CD4-positive, CD25-positive, alpha-beta regulatory T cell (primary cell): ENCODE measurements at regions not wholly inside any gene's neighbourhood (a gene's known extent, or its start where the extent isn't known, plus 50 kb on each side); places are given as distances from the start of the nearest gene placed in this dataset.

ENCODE experiments used
- ATAC-seq, 2 donors: fragments of 150-1000 bp; cut with Tn5 transposase; one replicate each; pipeline ENCODE4 v1.10.0; 2021; ENCODE audit warnings: low read depth in 2 of 2, moderate number of reproducible peaks in 2 of 2, moderate library complexity in 1 of 2
- DNase-seq, 3 donors: peaks; one replicate each; pipeline versions ENCODE4 v3.0.0 to v3.0.0-alpha.2; 2012 to 2022; ENCODE audit warnings: mixed read lengths in 1 of 3
- H3K27ac ChIP-seq: one replicate; pipeline ENCODE4 v1.7.0; 2013; ENCODE audit warnings: mild to moderate bottlenecking, low read length; ENCODE audit not compliant: insufficient read depth, poor library complexity, severe bottlenecking
- H3K27me3 ChIP-seq: one replicate; pipeline ENCODE4 v1.7.0; 2013; ENCODE audit warnings: low read length; ENCODE audit not compliant: control insufficient read depth, insufficient read depth
- H3K36me3 ChIP-seq: one replicate; pipeline ENCODE4 v1.7.0; 2013; ENCODE audit warnings: mild to moderate bottlenecking, low read length, moderate library complexity; ENCODE audit not compliant: control insufficient read depth, insufficient read depth
- H3K4me1 ChIP-seq: 2 replicates; pipeline ENCODE4 v1.7.0; 2013; ENCODE audit warnings: mild to moderate bottlenecking, low read length; ENCODE audit not compliant: insufficient read depth, control insufficient read depth, poor library complexity, severe bottlenecking
- H3K4me3 ChIP-seq: one replicate; pipeline ENCODE4 v1.7.0; 2013; ENCODE audit warnings: low read depth, mild to moderate bottlenecking, low read length, moderate library complexity
- H3K9me3 ChIP-seq, 2 experiments: 1 replicate in 1 of 2; 2 replicates in 1 of 2; pipeline ENCODE4 v1.7.0; 2013; ENCODE audit warnings: low read length in 2 of 2, mild to moderate bottlenecking in 1 of 2, moderate library complexity in 1 of 2; ENCODE audit not compliant: control insufficient read depth in 2 of 2
- H3K27ac Mint-ChIP-seq, 3 donors: one replicate each; pipeline ENCODE4 v1.8.0; 2020 to 2022; ENCODE audit warnings: mild to moderate bottlenecking in 3 of 3, mixed read lengths in 3 of 3, moderate library complexity in 2 of 3
- H3K27me3 Mint-ChIP-seq: one replicate; pipeline ENCODE4 v1.8.0; 2022; ENCODE audit warnings: mild to moderate bottlenecking, mixed read lengths
- H3K36me3 Mint-ChIP-seq: one replicate; pipeline ENCODE4 v1.8.0; 2020; ENCODE audit warnings: mixed read lengths
- H3K4me1 Mint-ChIP-seq, 4 donors: one replicate each; pipeline ENCODE4 v1.8.0; 2020 to 2022; ENCODE audit warnings: mixed read lengths in 4 of 4, mild to moderate bottlenecking in 1 of 4
- H3K4me3 Mint-ChIP-seq, 4 donors: one replicate each; pipeline ENCODE4 v1.8.0; 2020 to 2022; ENCODE audit warnings: mild to moderate bottlenecking in 4 of 4, mixed read lengths in 4 of 4, moderate library complexity in 3 of 4
- H3K9me3 Mint-ChIP-seq, 7 donors: one replicate each; pipeline ENCODE4 v1.8.0; 2020 to 2022; ENCODE audit warnings: mixed read lengths in 7 of 7, mild to moderate bottlenecking in 3 of 7, moderate library complexity in 2 of 7

GRCh38 chr5:89203611-89204010 is 320.6 kb upstream of the MEF2C start:
- Mint-ChIP-seq H3K4me3 (no peak overlapping the region), H3K27me3 (no peaks in the 10 kb centered on the region), H3K27ac (no peak overlapping the region), H3K4me1 (no peaks in the 10 kb centered on the region), H3K9me3 (peaks cover 5 to 14% (median 9%) of the 10 kb centered on the region in 7 donors), H3K36me3 (no peaks in the 10 kb centered on the region)
- H3K36me3 ChIP-seq = no peaks in the 10 kb centered on the region
- H3K4me1 ChIP-seq = no peaks in the 10 kb centered on the region
- no peak overlapping the region for H3K4me3 ChIP-seq
- H3K27me3 ChIP-seq = no peaks in the 10 kb centered on the region
- no peak overlapping the region for H3K27ac ChIP-seq
- peaks cover 0 to 9% of the 10 kb centered on the region in 2 experiments for H3K9me3 ChIP-seq
- ATAC-seq (no peak), DNase-seq (no peak)

- H3K4me3 Mint-ChIP-seq = no peak overlapping the region
- no peaks in the 10 kb centered on the region for H3K36me3 Mint-ChIP-seq
- no peaks in the 10 kb centered on the region for H3K27me3 Mint-ChIP-seq
- H3K36me3 ChIP-seq = no peaks in the 10 kb centered on the region
- H3K4me1 ChIP-seq = no peaks in the 10 kb centered on the region
- no peak for DNase-seq
- H3K9me3 ChIP-seq = peaks cover 8 to 9% of the 10 kb centered on the region in 2 experiments
- no peak overlapping the region for H3K27ac Mint-ChIP-seq
- peaks cover 7 to 30% (median 16%) of the 10 kb centered on the region in 7 donors for H3K9me3 Mint-ChIP-seq
- no peak overlapping the region for H3K27ac ChIP-seq
- no peak for ATAC-seq
- H3K4me3 ChIP-seq = no peak overlapping the region
- no peaks in the 10 kb centered on the region for H3K4me1 Mint-ChIP-seq
- H3K27me3 ChIP-seq = no peaks in the 10 kb centered on the region
Observed at GRCh38 chr5:89200899-89201298, 317.9 kb upstream of the MEF2C start.

GRCh38 chr5:89199306-89199705 is 316.3 kb upstream of the MEF2C start:
- no peak for ATAC-seq
- H3K27me3 Mint-ChIP-seq = no peaks in the 10 kb centered on the region
- Histone ChIP-seq H3K36me3 (no peaks in the 10 kb centered on the region), H3K9me3 (peaks cover 8 to 9% of the 10 kb centered on the region in 2 experiments), H3K4me3 (no peak overlapping the region), H3K27me3 (no peaks in the 10 kb centered on the region), H3K27ac (no peak overlapping the region), H3K4me1 (no peaks in the 10 kb centered on the region)
- no peak for DNase-seq
- H3K4me1 Mint-ChIP-seq = no peaks in the 10 kb centered on the region
- no peaks in the 10 kb centered on the region for H3K36me3 Mint-ChIP-seq
- H3K27ac Mint-ChIP-seq = no peak overlapping the region
- H3K9me3 Mint-ChIP-seq = peaks cover 7 to 34% (median 16%) of the 10 kb centered on the region in 7 donors
- H3K4me3 Mint-ChIP-seq = no peak overlapping the region

GRCh38 chr5:89191374-89191773 is 308.4 kb upstream of the MEF2C start:
- ATAC-seq (no peak), DNase-seq (no peak)
- H3K9me3 ChIP-seq = no peaks in the 10 kb centered on the region
- H3K4me3 ChIP-seq = no peak overlapping the region
- no peaks in the 10 kb centered on the region for H3K4me1 ChIP-seq
- no peaks in the 10 kb centered on the region for H3K36me3 ChIP-seq
- Mint-ChIP-seq H3K4me3 (no peak overlapping the region), H3K27ac (no peak overlapping the region), H3K36me3 (no peaks in the 10 kb centered on the region), H3K9me3 (peaks cover 0 to 14% (median 3%) of the 10 kb centered on the region in 7 donors), H3K27me3 (no peaks in the 10 kb centered on the region), H3K4me1 (no peaks in the 10 kb centered on the region)
- H3K27ac ChIP-seq = no peak overlapping the region
- H3K27me3 ChIP-seq = no peaks in the 10 kb centered on the region

GRCh38 chr5:89190515-89191265 is 307.7 kb upstream of the MEF2C start:
- DNase-seq (no peak), ATAC-seq (no peak)
- H3K9me3 Mint-ChIP-seq = peaks cover 0 to 12% (median 3%) of the 10 kb centered on the region in 7 donors
- Histone ChIP-seq H3K4me1 (no peaks in the 10 kb centered on the region), H3K4me3 (no peak overlapping the region), H3K27ac (no peak overlapping the region), H3K36me3 (no peaks in the 10 kb centered on the region), H3K9me3 (no peaks in the 10 kb centered on the region), H3K27me3 (no peaks in the 10 kb centered on the region)
- no peaks in the 10 kb centered on the region for H3K4me1 Mint-ChIP-seq
- H3K36me3 Mint-ChIP-seq = no peaks in the 10 kb centered on the region
- H3K27ac Mint-ChIP-seq = no peak overlapping the region
- H3K27me3 Mint-ChIP-seq = no peaks in the 10 kb centered on the region
- H3K4me3 Mint-ChIP-seq = no peak overlapping the region

- no peak overlapping the region for H3K27ac ChIP-seq
- H3K9me3 ChIP-seq = no peaks in the 10 kb centered on the region
- Mint-ChIP-seq H3K4me1 (no peaks in the 10 kb centered on the region), H3K4me3 (no peak overlapping the region), H3K27ac (no peak overlapping the region), H3K27me3 (no peaks in the 10 kb centered on the region), H3K36me3 (no peaks in the 10 kb centered on the region), H3K9me3 (peaks cover 0 to 4% (median 0%) of the 10 kb centered on the region in 7 donors)
- no peaks in the 10 kb centered on the region for H3K27me3 ChIP-seq
- no peaks in the 10 kb centered on the region for H3K4me1 ChIP-seq
- no peak overlapping the region for H3K4me3 ChIP-seq
- ATAC-seq = no peak
- H3K36me3 ChIP-seq = no peaks in the 10 kb centered on the region
- DNase-seq = no peak
Observed at GRCh38 chr5:89187883-89188465, 305.0 kb upstream of the MEF2C start.

GRCh38 chr5:89187268-89187667 is 304.3 kb upstream of the MEF2C start:
- ATAC-seq (no peak), DNase-seq (no peak)
- H3K27me3 ChIP-seq = no peaks in the 10 kb centered on the region
- Mint-ChIP-seq H3K36me3 (no peaks in the 10 kb centered on the region), H3K27me3 (no peaks in the 10 kb centered on the region), H3K9me3 (peaks cover 0 to 4% (median 0%) of the 10 kb centered on the region in 7 donors), H3K4me3 (no peak overlapping the region), H3K4me1 (no peaks in the 10 kb centered on the region), H3K27ac (no peak overlapping the region)
- no peak overlapping the region for H3K27ac ChIP-seq
- H3K4me3 ChIP-seq = no peak overlapping the region
- no peaks in the 10 kb centered on the region for H3K9me3 ChIP-seq
- H3K36me3 ChIP-seq = no peaks in the 10 kb centered on the region
- no peaks in the 10 kb centered on the region for H3K4me1 ChIP-seq

- Histone ChIP-seq H3K27me3 (no peaks in the 10 kb centered on the region), H3K4me3 (no peak overlapping the region), H3K9me3 (no peaks in the 10 kb centered on the region), H3K4me1 (no peaks in the 10 kb centered on the region), H3K36me3 (no peaks in the 10 kb centered on the region), H3K27ac (no peak overlapping the region)
- peaks cover 0 to 4% (median 0%) of the 10 kb centered on the region in 7 donors for H3K9me3 Mint-ChIP-seq
- ATAC-seq (no peak), DNase-seq (no peak)
- no peaks in the 10 kb centered on the region for H3K4me1 Mint-ChIP-seq
- H3K27me3 Mint-ChIP-seq = no peaks in the 10 kb centered on the region
- no peak overlapping the region for H3K4me3 Mint-ChIP-seq
- no peaks in the 10 kb centered on the region for H3K36me3 Mint-ChIP-seq
- H3K27ac Mint-ChIP-seq = no peak overlapping the region
Observed at GRCh38 chr5:89181546-89181945, 298.6 kb upstream of the MEF2C start.
